Muscle of back (tissue), 3 donors: ENCODE measurements at regions not wholly inside any gene's neighbourhood (a gene's known extent, or its start where the extent isn't known, plus 50 kb on each side); places are given as distances from the start of the nearest gene placed in this dataset.
"Not testable (repeated sequence)": the region's sequence is repeated elsewhere in the genome, so short reads cannot be mapped to it uniquely, and the experiment has no call there.

Experiments used
- DNase-seq, 3 donors: peaks; one replicate each; pipeline versions ENCODE4 v3.0.0 to v3.0.0-alpha.2; 2013

DNA sequence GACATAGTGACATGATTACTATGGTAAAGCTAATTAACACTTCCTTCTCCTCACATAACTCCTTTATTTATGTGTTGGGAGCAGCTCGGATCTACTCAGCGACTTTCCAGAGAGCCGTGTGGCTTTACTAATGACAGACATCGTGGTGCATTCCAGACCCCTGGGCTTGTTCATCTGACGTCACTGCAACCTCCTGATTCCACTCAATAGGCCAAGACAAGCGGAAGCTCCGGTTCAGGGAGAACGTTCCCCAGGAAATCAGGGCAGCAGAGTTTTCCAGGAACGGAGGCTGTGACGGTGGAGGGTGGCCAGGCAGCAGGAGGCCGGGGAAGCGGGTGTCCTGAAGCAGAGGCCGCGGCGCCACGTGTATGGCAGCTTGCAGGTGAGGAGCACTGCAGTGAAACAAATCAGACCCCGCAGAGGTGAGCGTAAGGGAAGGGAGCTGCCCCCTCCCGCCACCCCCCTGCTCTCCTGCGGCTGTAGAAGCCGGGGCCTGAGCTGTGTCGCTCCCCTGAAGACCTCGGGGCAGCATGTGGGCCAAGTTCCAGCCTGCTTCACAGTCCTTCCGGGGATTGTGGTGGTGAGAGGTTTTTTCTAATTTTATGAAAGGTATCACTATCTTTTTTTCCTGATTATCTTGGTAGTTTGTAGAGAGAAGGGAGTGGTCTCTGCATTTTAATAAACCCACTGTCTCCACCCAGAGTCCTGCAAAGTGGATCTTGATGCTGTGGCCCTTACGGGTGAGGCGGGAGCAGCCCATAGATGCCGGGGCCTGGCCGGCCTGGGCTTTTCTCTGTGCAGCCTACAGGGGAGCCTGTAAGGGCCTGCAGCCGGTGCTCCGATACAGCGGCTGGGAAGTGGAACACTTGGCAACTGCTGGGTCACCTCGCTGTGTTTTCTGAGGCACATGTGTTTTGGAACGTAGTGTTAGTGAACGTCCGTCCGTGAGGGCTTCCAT is 220.4 kb upstream of the IRX4 start:
- DNase-seq, result no peak

DNA sequence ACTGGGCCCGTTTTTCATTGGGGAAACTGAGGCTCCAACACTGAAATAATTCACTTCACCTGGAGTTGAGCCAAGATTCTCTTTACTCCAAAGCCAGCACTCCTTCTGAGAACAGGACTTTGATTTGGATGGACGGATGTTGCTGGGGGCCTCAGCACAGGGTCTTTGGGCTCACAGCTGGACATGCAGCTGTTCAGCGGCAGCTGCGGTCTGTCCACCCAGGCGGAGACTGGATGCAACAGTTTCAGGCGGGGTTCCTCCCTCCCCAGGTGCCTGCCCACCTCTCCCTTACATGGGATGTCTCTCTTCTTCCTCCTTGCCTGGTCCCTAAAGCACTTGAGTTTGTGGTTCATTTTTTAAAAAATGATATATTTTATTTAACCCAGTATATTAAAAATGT is 219.0 kb upstream of the IRX4 start:
- DNase-seq, result peak in 2 of 3 donors; percentile 3 to 12

DNA sequence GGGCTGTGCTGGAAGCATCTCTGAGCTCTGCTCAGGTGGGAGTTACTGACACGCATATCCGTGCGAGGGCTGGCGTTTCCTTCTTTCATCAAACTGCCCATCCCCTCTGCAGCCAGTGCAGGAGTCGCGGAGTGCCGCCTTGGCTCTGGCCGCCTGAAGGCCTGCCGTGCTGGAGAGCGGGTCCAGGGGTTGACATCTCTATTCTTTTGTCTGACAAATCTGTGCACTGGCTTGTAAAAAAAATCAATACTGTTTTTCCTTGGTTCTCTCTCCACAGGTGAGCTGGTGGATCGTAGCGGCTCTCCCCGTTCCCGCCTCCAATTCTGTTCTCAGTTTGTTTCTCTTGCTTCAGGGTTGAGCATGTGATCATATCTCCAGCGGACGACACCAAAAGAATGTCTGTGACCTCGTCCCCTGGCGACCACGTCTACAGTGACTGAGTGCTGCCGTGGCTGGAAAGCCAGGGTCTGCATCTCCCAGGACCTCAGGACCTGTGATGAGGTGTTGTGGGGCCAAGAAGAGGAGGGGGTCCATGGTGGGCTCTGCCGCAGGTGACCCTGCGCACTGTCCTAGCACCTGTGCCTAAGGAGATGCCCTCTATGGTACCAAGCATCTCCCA is 214.3 kb upstream of the IRX4 start:
- no peak for DNase-seq

DNA sequence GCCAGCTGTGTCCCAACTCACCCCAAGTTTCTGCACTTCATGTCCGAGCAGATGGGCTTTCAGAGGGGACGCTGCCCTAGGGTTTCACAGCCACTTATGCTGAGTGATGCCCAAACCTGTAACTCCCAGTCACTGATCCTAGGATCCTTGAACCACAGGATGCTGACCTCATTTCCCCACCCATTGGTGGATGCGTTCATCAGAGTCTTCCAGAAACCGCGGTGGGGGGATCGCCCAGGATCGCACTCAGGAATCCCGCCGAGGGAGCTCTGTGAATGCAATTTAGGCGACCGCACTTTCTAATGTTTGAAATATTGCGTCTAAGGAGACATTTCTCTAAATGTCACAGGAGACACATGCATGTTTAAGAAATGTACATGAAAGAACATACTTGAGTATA is 212.3 kb upstream of the IRX4 start:
- DNase-seq, result no peak

DNA sequence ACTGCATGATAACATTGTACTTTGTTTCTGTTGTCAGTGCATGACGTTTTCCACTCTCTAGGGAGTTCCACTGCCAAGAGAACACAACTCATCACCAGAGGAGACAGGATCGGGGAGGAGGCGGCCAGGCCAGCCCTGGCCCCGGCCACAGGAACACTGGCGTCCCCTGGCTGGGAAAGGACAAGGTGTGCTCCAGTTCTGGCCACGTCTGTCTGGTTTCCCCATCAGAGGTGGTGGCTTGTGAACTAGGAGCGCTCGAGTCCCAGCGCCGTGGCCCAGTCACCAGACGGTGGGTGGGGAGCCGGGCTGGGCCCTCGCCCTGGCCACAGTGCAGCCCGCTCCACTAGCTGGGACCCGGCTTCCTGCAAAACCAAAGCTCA is 211.9 kb upstream of the IRX4 start:
- no peak for DNase-seq

DNA sequence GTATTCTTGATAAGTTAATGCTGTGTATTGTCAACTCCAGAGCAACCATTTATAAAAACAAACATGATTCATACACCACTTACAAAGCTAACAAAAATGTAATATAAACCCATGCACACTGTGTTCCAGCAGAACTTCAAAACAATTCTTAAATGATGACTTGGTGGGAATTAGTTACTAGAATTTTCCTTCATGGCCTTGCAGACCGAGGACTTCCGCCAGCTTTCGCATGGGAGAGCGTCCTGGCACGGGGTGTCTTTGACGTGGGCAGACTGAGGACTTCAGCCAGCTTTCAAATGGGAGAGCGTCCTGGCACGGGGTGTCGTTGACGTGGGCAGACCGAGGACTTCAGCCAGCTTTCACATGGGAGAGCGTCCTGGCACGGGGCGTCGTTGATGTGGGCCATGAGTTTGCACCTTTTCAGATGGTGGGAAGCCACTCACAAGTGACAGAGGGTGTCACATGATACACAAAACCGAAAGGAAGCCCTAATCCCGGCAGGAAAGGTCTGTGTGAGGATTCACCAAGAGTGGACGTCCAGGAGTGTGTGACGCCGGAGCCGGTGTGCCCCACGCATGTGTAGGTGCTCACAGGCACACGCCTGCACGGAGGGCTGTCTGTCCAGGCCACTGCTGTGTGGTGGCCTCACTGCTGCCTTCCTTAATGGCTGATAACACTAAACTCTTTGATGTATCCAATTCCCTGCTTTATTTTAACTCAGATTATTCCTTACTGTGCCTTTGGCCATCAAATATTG is 211.3 kb upstream of the IRX4 start:
- peak in 1 of 3 donors; percentile 10 for DNase-seq

DNA sequence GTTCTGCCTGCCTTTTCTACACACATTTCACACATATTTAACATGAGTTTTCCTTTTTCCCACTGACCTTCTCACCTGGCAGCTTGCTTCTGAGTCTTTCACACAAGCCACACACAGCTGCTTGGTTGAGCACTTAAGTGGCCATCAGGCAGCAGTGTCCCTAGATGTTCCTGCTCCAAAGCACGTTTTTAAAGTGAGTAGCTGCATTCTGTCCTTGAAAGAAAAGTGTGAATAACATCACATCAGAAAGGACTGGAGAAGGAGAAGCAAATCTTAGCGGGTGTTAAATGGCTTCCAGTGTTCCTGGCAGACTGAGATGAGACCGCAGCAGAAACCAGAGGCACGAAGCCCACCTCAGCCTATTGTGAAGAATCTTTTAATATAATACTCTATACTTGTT is 209.2 kb upstream of the IRX4 start:
- no peak for DNase-seq

DNA sequence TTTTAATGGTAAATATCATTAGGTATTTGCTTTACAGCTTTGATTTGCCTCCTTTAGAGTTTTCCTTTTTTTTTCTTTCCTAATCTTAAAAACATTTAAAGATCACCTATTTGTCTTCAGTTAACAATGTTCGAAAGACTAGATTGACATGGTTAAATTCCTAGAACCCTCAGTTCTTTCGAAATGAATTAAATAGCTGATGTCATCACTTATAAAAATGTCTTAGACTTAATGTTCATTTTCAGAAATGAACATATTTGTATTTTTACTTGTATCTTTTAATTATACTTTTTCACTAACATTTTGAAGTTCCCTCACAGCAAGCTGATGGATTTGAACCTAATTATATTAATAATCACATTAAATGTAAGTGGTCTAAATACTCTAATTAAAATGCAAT is 205.3 kb upstream of the IRX4 start:
- no peak for DNase-seq

DNA sequence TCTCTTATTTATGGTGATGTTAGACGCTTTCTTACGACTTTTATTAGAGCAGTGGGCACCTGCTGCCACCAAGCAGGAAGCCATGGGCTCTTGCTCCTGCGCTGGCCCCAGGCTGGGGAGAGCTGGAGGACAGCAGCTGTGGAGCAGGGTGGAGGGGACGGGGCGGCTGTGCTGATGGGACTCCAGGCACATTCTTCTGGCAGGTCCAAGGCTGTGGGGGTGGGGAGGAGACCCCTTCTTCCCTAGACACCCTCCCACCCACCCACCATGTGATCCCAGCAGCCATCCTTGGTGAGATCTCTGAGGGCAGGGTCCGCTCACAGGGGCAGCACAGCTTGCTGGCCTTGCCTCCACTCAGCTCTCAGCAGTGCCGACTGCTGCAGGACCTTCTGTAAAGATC is 192.6 kb upstream of the IRX4 start:
- DNase-seq, result no peak

DNA sequence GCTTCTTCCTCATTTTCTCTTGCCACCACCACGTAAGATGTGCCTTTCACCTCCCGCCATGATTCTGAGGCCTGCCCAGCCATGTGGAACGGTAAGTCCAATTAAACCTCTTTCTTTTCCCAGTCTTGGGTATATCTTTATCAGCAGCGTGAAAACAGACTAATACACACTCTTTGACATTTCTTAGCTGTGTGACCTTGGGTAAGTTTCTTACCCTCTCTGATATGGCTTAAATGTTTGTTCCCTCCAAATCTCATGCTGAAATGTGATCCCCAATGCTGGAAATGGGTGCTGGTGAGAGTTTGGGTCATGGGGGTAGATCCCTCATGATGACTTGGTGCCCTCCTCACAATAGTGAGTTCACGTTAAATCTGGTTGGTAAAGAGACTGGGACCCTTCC is 188.8 kb upstream of the IRX4 start:
- DNase-seq, result no peak

DNA sequence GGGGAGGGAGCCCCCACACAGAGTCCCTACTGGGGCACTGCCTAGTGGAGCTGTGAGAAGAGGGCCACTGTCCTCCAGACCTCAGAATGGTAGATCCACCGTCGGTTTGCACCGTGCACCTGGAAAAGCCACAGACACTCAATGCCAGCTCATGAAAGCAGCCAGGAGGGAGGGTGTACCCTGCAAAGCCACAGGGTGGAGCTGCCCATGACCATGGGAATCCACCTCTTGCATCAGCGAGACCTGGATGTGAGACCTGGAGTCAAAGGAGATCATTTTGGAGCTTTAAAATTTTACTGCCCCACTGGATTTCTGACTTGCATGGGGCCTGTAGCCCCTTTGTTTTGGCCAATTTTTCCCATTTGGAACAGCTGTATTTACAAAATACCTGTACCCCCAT is 188.1 kb upstream of the IRX4 start:
- DNase-seq, result not testable (repeated sequence)

DNA sequence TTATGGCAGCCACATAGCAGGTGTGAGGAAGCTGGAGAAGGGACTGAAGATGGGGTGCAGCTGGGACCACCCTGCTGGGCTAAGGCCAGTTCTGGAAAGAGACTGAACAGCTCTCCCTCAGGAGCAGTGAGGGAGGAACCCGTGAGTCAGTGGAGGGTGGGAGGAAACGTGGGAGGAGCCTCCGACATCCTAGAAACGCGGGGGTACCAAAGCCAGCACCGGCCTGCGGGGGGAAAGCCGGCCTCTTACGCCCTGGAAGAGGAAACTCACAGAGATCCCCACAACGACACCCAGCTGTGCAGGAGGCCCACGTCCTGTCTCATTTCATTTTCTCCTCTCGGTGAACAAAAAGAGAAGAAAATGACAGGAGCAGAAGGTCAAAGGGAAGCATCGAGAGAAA is 185.8 kb upstream of the IRX4 start:
- DNase-seq, result no peak

DNA sequence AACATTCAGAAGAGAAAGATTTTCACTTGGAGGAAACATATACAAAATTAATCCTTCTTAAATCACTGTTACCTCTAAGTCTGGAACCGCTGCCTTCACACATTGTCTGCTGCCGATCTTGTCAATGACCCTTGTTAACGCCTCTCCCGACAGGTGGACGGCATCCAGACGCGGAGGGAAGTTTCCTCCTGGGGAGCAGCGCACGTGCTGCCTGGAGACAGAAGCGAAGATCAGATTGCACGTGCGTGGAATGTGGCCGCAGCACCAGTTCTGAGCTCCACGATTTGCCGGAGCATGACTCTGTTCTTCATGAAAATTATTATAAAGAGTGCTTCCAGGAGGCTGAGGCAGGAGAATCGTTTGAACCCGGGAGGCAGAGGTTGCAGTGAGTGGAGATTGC is 183.6 kb upstream of the IRX4 start:
- DNase-seq, result peak in 1 of 3 donors; percentile 30

DNA sequence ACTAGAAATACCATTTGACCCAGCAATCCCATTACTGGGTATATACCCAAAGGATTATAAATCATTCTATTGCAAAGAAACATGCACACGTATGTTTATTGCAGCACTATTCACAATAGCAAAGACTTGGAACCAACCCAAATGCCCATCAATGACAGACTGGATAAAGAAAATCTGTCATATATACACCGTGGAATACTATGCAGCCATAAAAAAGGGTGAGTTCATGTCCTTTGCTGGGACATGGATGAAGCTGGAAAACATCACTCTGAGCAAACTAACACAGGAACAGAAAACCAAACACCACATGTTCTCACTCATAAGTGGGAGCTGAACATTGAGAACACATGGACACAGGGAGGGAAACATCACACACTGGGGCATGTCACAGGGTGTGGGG is 180.7 kb upstream of the IRX4 start:
- DNase-seq, result not testable (repeated sequence)

DNA sequence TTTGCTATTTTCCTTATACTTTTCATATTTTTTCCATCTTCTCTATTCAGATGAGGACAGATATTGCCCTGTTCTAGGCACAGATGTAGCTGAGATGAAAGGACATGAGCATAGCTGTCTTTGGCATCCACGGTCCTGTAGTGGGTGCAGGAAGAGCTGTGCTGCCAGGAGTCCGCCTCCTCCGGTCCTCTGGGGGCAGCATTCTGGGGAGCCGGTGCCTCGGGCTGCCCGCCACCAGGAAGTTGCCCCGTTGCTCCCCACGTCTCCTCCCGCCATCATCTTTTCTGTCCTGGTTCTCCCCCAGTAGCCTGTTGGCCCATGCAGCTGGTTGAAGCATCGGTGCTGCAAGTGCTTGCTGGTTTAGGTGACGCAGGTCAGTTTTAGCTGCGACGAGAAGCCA is 170.0 kb upstream of the IRX4 start:
- DNase-seq, result no peak

DNA sequence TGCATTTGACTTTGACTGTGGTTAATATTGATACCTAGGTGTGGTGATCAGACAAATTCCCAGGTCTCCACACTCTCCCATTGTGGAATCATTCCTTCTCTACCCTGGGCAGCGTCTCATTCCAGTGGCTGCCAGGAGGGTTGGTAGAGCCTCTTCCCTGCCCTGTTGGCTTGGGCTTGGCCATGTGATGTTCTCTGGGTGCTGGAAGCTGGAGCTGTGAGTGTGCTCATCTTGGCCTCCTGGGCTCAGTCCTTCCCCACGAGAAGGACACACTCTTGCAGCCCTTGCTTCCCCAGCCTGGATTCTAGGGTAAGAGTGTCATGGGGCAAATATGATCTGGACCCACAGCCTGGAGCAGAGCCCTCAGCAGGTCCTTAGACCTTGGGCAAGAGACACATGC is 167.2 kb upstream of the IRX4 start:
- DNase-seq, result no peak

DNA sequence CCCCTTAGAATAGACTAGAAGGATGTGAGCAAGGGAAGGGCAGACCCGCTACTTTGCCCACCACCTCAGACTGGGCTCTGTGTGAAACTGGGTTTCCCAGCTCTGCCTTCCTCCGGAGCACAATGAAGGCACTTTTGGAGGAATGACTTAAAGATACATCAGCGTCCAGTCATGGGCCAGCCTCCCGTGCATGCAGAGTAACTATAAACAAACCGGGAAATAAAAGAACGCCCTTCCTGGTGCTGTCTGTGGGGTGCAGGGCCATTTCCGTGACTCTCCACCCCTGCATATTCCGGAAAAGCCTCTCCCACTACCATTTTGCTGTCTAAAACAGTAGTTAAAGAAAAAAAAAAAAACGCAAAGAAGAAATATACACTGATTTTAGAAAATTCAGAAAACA is 165.9 kb upstream of the IRX4 start:
- no peak for DNase-seq

DNA sequence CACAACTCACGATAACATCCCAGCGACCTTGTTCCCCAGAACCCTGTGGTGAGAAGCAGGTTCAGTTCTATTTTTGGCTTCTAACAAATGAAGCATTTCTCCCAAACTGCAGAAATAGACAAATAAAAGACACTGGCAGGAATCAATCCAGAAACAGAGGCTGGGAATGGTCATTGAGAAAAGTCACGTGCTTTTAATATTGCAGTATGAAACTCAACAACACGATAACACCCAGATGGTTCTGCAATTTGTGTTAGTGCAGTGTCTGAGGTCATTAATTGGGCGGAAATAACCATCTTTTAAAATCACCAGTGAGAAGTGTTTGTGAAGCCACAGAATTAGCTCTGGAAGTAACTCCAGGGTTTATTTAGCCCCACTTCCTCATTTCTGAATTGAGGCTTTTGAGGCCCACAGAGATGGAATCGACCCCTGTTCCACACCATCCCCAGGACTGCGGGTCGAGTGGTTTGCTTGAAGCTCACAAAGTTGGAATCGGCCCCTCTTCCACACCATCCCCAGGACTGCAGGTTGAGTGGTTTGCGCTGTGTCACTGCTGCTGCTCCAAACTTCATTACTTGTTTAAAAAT is 164.7 kb upstream of the IRX4 start:
- no peak for DNase-seq

DNA sequence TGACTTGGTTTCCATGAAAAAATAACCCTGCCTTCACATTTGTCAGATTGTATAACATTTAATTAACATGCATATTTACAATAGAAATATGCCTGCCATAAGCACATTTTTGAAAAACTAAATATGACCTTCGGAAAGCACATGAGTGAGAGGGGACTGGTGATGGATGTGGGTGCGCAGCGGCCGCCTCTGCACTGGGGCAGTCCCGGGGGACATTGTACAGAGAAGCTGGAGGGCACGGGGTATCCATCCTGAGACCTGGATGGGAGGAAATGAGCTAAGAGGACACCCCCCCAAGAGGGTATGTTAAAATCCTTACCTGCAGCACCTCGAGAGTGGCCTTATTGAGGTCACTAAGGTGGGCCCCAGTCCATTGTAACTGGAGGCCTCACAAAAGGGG is 161.3 kb upstream of the IRX4 start:
- no peak for DNase-seq

DNA sequence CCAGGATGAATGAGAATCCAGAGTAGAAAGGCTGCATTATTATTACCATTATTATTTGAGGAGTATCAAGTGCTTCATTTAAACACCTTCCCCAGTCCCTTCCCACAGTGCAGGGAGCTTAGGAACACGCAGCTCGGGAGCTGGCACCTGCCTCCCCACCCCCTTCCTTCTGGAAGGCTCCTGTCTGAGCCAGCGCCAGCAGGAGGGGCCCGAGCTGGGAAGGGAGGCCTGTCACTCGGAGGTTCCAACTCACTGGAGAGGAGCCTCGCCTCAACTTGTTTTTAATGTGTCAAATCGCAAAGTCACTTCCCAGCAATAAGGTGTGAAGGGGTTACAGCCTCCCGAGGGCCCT is 156.4 kb upstream of the IRX4 start:
- DNase-seq, result no peak

DNA sequence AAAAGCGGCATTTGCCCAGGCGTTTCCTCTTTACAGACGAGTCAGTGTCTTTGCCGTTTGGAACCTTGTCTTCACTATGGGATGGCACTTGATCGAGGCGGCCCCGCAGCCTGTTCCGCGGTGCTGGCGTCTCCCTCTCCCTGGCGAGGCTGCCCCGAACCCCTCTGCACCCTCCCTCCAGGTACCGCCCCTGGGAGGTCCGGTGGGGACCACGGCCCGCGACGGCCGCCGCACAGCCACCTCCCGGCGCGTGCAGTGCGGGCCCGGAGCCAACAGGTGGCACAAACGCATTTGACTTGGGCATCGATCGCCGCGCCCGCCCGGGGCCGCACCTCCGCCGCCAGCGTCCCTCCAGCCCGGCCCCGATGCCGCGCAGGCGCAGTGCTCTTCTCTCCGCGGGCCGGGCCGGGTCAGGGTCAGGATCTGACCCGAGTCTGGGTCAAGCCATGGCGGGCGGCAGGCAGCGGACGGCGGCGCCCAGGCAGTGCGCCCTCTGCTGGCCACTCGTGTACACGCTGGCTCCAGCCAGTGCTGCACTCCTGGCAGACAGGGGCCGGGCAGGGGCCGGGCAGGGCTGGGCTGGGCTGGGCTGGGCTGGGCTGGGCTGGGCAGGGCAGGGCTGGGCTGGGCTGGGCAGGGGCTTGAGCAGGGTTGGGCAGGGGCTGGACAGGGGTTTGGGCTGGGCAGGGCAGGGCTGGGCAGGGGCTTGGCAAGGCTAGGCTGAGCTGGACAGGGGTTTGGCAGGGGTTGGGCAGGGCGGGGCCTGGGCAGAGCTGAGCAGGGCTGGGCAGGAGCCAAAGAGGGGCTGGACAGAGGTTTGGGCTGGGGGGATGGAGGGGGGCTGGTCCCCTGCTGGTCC is 155.8 kb upstream of the IRX4 start:
- DNase-seq, result peak; percentile 28 to 67 (median 43)

DNA sequence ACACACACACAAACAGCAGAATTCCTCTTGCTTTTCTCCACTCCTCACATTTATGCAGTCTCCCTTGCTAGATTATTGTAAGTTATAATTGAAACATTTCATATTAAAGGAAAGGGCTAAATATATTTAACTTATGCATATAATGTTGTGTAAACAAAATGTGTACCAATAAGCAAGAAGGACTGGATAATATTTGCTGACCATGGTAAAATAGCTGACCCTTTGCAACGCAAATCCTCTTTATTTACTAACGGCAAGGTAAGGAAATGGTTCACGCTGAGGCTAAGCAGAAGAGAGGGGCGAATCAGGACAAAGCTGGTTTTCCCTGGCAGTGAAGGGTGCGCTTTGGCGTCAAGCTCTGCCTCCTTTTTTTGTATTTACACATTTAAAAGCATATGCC is 154.2 kb upstream of the IRX4 start:
- no peak for DNase-seq
